ENCODE measurements at regions not wholly inside any gene's neighbourhood (a gene's known extent, or its start where the extent isn't known, plus 50 kb on each side); places are given as distances from the start of the nearest gene placed in this dataset.
A peak's percentile ranks its signal among the peaks of the same experiment; 100 is the strongest.
"Not testable (repeated sequence)": the region's sequence is repeated elsewhere in the genome, so short reads cannot be mapped to it uniquely, and the experiment has no call there.

DNA sequence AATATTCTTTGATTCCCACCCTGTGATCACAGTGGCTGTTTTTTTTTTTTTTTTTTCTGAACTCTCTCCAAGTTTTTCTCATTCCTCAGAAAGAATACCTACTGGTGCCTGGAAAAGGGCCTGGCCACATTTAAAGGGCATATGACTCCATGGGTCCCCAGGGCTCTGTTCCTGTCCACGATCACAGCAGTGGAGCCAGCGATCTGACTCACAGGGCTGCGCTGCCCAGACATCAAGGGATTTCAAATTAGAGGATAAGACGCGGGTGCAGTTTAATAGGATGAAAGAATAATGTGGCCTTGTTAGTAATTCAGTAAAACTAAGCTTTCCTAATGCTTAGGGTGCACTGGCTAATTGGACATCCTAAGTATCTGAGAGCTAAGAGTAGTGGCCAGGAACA lies 175.1 kb upstream of the MSX2 start:
- no peak for DNase-seq (ENCODE audit: low read depth in 2 of 2)

DNA sequence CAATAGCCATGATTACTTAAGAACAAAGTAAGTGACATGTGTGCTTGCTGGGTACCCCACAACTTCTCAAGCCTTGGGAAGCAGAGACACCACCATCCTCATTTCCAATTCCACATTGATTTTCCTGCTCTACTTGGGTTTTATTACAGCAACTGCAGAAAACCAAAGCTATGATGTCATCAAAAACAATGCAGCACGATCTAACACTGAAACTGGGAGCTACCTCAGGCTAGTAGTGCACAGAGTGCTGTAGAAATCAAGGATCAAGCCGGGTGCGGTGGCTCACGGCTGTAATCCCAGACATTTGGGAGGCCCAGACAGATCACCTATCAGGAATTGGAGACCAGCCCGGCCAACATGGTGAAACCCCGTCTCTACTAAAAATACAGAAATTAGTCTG lies 174.4 kb upstream of the MSX2 start:
- DNase-seq (ENCODE audit: low read depth in 2 of 2), result no peak

DNA sequence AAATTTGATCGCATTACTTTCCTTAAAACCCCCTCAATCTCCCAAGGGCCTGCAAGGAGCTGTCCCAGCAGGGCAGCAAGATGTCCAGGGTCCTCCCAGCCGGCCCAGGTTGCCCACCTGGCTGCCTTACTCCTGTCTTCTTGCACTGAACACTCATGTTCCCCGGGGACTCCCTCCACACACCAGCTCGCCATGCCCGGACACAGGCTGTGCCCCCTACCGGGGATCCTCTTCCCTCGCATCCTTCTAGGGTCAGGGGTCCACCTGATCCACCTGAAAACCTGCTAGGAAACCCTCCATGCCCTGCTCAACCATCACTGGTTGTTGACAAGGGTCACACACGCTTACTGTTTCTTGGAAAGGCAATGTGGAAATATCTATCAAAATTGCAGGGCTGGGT lies 172.0 kb upstream of the MSX2 start:
- DNase-seq (ENCODE audit: low read depth in 2 of 2), result no peak

DNA sequence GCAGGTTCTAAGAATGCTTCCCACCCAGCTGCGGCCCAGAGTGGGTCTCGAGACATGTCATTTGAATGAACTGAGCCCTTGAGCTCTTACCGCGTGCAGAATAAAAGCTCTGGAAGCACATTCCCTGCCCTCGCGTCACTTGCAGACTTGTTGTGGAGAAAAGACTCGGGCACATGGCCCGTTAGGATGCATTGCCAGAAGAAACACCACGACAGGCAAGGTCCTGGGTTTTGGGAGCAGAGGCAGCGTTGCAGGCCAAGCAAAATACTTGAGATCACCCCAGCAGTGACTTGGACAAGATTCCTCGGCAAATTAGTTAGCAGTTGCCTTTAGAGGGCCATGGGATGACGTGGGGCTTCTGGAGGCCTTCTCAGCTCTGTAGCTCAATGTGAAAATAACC lies 170.8 kb upstream of the MSX2 start:
- DNase-seq (ENCODE audit: low read depth in 2 of 2), result no peak

DNA sequence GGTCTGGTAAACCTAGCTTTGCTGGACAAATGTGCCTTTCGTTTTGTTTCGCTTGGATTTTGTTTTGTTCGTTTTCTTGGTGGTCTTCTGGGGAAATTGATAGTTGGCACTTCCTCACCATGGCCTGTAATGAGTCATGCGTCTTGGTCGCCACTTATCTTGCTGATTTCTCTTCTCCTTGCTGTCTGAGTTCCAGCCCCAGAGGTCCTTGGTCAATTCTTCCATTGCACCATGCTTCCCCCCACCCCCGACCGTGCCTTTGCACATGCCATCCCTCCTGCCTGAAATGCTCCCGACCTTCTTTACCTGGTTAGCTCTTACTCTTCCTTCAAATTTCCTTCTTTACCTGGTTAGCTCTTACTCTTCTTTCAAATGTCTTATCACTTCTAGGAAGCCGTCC lies 168.7 kb upstream of the MSX2 start:
- no peak for DNase-seq (ENCODE audit: low read depth in 2 of 2)

DNA sequence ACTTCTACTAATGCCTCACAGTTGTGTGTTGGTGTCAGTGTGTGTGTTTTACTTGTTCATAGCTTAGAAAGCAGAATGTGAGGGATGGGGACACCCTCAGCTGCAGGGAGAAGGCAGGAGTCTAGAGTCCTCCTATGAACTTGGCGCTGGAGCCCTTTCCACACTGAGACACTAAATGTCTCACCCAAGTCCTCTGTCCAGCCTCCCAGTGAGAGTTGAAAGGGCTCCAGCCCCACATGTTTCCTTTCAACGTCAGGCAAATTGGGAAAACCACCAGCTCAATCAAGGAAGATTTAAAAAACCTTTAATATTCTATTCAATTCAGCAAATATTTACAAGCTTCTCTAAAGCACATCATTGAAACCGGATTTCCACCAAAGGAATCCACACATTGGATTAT lies 167.6 kb upstream of the MSX2 start:
- DNase-seq (ENCODE audit: low read depth in 2 of 2), result no peak

DNA sequence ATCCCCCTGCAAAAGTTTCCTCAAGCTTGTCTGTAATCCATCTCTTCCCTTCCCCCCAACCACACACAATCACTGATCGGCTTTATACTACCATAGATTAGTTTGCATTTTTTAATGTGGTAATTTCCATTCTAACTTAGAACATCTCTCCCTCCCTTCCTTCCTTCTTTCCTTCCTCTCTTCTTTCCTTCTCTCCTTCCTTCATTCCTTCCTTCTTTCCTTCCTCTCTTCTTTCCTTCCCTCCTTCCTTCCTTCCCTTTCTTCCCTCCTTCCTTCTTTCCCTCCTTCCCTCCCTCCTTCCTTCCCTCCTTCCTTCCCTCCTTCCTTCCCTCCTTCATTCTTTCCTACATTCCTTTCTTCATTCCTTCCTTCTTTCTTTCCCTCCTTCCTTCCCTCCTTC lies 166.2 kb upstream of the MSX2 start:
- DNase-seq (ENCODE audit: low read depth in 2 of 2), result no peak

DNA sequence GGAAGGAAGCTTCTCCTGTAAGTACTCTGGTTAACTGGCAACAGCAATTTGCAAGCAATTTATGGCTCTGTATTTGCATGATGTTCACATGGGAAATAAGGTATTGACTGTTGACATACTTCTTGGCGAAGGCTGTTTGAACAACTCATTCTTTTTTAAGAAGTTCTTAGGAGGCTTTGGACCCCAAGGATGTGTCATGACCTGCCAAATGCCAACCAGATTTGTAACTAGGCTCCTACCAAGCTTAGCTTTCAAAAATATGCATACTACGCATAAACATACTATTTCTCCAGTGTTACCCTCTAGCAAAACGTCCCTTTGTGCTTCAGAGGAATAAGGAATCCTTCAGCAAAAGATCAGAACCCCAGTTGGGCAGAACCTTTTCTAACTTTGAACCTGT lies 165.2 kb upstream of the MSX2 start:
- no peak for DNase-seq (ENCODE audit: low read depth in 2 of 2)

DNA sequence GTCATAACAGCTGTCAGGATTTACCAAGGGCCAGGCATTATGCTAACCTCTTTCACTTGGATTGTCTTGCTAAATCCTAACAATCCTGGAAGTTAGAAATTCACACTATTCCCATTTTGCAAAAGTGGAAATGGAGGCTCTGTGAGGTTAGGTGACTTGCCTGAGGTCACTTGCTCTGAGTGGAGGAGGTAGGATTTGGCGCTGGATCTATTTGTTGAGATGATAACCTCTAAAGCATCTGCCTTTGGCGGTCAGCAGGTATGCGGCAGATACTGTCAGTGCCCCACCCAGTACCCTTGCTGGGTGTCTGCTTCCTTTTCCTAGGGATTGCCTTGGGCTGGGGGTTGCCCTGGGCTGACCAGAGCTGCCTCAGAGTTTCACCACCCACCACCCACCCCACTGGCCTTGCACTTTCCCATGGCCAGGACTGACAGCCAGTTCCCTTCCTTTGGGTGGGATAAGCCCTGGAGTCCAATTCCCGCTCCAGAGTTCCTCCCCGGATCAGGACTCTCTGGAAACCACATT lies 164.8 kb upstream of the MSX2 start:
- no peak for DNase-seq (ENCODE audit: low read depth in 2 of 2)

DNA sequence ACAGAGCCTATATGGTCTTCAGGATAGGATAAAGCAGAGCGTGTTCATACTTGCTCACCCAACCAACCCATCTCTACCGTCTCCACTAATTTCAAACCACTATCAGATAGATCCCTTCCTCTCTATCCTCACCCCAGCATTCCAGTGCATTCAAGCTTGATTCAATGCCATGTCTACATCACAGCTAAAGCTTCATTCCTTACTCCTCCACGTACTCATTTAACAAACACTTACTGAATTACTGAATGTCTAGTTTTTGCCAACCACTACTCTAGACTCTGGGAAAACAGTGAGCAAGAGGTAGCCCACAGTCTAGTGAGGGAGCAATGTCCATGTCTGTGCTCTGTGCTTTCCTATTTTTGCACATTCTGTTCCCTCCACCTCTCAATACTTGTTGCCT lies 163.5 kb upstream of the MSX2 start:
- DNase-seq (ENCODE audit: low read depth in 2 of 2), result no peak

DNA sequence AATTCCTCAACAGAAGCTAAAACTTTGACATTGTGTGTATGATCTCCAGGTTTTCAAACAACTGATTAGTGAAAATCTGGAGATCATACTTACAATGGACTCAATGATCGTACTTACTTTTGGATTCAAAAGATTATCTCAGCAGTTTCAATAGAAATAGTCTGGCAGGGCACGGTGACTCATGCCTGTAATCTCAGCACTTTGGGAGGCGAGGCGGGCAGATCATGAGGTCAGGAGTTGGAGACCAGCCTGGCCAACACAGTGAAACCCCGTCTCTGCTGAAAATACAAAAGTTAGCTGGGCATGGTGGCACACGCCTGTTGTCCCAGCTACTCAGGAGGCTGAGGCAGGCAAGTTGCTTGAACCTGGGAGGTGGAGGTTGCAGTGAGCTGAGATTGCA lies 161.3 kb upstream of the MSX2 start:
- DNase-seq (ENCODE audit: low read depth in 2 of 2), result not testable (repeated sequence)

DNA sequence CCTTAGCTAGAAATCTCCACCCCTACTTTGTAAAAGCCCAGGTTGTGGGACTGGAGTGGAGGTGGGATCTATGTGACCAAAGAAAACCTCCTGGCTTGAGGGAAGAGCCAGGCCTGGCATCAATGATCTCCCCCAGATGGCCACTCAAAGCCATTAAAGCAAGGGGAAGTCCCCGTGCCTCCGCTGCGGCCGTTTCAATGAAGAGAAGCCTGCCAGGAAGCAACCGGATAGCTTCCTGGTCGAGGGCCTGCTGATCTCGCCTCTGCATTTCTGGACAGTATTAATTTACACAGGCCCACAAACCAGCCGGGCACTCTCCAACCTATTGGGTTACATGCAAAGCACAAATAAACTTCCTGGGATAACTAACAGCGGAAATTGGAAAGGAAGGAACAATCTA lies 160.5 kb upstream of the MSX2 start:
- DNase-seq (ENCODE audit: low read depth in 2 of 2), result no peak

DNA sequence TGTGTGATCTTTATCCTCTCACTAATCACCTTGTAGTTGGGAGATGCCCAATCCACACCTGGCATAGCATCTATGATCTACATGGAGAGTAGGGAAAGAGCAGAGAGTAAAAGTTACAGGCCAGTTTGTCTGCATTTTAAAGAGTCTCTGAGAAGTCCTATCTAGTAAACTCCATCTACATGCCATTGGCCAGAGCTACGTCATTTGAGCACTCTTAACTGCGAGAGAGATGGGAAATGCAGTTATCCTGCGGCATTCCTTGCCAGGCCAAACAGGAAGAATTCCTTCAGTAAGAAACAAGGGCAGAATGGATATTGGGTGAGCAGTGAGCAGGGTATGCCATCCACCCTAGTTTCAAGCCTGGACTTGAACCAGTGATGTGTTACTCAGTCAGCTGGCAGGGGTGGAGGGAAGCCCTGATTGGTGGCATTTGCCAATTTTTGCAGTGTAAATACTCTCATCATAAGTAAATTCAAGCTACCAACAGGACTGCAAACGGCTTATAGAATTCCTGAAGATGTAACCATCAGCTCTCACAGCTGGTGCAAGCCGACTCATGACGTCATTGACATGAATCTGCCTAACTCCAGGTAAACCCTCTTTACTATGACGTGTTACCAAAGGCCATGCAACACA lies 156.8 kb upstream of the MSX2 start:
- DNase-seq (ENCODE audit: low read depth in 2 of 2), result no peak

DNA sequence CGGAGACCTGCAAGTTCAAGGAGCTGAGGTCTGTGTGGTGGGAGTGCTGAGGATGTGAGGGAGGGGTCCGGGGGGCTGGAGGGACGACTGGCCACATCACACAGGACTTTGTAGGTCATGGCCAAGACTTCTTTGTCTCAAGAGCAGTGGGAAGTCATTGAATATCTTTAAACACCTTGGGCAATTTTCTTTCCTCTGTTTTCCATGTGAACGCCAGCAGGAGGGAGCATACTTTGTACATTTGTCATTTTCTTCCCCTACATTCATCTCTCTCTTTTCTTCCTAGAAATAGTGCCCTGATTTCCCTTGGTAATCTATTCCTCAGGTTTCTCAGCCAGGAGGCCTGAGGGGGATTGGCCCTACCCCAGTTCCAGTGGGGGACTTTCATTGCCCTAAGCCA lies 153.7 kb upstream of the MSX2 start:
- DNase-seq (ENCODE audit: low read depth in 2 of 2), result no peak

DNA sequence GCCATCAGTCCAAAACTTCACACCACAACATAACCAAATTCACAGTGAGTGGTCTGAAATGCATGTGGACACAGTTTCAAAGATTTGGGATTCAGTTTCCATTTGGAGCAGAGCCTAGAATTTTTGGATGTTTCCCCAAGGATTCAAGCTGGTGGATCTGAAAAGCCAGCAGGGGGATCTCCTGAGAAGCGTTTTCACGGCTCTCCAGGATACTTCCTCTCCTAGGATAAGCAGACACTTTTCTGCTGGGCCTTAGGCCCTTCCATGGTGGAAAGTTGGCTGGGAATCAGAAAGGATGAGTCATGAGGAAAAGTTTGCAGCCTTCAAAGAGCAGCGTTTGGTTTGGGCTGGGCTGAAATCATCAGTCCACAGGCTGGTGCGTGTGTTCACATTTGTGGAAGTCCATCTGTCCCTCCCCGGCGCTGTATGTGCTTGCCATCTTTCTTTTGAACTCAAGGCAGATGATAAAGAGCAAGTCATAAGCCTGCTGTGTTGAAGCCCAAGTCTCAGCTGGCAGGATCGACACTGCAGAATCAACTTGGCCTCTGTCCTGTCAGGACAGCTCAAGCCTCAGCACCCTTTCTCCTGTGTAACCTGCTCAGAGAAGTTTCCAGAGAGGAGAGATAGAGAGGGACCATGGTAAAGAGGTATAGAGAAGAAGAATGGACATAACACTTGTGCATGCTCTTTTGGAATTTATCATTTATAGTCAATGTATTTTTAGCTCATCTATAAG lies 152.6 kb upstream of the MSX2 start:
- DNase-seq (ENCODE audit: low read depth in 2 of 2), result peak; percentile 12 to 20

DNA sequence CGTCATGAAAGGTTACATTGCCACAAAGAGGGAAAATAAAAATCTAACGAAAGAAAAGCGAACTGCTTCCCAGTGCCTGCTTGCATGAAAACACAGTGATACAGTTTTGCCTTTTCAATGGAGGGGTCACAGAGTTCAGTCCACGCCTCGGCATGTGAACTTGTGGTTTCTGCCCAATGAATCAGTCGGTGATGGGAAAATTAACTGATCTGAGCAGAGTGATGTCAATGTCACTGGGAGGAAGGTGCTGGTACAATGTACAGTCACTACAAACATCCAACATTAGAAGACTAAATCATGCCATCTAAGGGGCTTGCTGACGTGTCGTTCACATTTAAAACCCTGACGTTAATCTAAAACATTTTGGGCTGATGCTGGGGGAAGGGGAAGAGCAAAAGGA lies 151.8 kb upstream of the MSX2 start:
- DNase-seq (ENCODE audit: low read depth in 2 of 2), result no peak

DNA sequence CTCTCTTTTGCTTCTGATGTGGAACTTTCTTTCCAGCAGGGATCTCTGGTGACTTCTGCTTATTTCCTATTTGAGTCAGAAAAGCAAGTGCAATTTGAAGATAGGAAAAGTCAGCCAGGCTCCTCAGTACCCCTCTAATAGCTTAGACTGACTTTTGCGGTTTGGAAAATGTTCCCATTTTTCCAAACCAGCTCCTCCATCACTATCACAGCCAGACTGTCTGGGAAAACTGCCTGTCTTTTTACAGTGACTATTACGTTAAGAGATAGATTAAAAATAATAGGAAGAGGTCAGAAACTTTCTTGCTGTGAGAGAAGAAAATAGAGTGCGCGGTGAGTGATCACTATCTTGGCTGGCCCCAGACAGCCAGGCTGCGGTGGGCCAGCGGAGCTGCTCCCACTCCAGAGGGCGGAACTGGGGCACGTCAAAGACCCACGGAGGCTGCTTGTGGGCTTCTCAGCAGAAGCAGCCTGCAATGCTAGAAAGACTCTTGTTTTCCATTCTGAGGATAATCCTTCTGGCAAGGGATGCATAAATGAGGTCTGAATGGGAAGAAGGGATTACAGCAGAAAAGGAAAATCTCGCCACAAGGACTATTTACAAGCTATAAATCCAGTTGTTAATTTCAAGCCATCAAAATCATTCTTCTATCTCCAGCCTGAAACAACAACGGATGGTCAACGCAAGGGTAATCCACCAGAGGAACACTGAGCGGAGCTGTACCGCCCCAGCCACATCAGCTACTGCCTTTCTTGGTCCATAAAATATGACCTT lies 151.0 kb upstream of the MSX2 start:
- DNase-seq (ENCODE audit: low read depth in 2 of 2), result no peak

DNA sequence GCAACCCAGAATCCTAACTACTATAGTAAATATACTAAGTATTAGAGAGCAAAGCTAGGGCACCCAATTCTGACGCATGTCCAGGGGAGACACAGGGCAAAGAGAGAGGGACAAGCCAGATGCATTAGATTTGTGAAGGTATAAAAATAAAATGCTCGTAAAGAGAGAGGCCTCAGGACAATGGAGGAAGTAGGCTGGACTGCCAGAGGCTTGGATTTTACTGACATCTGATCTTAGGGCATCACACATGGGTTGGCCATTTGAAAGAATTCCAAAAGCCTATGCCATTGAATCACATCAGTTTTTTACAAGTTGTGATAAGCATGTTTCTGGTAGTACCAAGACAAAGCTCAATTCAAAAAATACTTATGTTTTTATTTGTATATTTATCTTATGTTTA lies 149.3 kb upstream of the MSX2 start:
- no peak for DNase-seq (ENCODE audit: low read depth in 2 of 2)

DNA sequence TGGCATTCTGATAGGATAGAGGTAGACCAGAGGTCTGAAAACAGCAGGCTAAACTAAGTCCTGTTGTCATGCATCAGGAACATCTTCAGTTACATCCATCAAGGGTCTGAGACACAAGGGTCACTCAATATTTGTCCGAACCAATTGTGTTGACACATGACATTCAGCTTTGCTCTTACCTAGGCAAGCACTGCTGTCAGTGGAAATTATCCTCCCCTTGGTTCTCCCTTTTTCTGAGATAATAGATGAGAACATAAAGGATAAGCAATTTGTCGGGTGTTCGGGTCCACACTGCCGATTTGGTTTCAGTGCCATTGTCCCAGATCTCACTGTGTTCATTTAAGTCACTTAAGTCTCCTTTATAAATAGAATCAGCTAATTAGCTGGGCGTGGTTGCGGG lies 148.3 kb upstream of the MSX2 start:
- DNase-seq (ENCODE audit: low read depth in 2 of 2), result no peak

DNA sequence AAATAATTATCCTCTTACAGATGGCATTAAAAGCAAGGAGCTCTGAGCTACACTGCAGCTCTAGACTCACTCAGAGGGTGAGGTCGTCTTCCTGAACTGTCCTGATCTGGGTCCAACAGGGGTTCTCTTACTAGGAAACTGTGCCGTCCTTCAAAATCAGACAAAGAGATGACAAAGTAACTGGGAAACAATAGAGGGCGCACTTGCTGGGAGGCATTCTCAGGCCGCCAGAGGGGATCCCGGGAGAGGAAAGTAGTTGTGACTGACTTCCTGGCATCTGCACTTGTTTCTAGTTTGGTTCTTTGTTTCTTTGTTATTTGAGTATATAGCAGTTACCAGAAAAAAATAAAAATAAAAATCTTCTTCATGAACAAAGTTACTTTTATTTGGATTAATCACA lies 142.9 kb upstream of the MSX2 start:
- DNase-seq (ENCODE audit: low read depth in 2 of 2), result no peak

DNA sequence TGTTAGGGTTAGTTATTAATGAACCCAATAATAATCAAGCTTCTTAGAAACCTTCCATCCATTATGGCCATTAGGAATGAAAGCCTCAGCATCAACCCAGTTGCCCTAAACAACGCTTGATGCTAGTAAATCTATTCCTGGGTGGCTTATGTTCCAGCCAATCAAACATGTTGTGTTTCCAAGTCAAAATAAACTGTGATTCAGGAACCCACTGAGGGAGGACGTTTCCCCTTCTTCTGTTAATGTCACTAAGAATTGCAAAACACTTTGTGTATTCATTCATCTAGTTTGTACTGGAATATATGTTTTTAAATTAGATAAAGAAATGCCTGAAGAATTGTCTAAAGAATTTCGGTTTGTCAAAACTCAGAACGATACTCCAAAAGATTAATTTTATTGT lies 142.5 kb upstream of the MSX2 start:
- no peak for DNase-seq (ENCODE audit: low read depth in 2 of 2)

DNA sequence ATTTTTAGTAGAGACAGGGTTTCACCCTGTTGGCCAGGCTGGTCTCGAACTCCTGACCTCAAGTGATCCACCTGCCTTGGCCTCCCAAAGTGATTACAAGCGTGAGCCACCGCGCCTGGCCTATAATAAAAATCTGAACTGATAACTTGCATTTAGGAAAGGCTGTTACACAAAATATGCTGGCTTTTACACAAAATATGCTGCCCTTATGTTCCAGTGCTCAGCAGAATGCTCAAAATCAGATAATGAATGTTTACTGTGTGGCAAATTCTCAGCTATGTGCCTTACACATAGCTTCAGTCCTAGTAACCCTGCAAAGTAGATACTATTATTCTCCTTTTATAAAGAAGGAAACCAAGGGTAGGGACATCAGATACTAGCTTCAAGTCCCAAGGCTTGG lies 141.3 kb upstream of the MSX2 start:
- no peak for DNase-seq (ENCODE audit: low read depth in 2 of 2)

DNA sequence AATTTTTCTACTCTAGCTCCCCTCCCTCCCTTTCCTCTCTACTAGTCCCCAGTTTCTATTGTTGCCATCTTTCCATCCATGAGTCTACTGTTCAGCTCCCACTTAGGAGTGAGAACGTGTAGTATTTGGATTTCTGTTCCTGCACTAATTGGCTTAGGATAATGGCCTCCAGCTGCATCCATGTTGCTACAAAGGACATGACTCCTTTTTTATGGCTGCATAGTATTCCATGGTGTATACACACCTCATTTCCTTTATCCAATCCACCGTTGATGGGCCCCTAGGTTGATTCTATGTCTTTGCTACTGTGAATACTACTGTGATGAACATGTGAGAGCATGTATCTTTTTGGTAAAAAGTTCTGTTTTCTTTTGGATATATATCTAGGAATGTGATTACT lies 138.9 kb upstream of the MSX2 start:
- DNase-seq (ENCODE audit: low read depth in 2 of 2), result no peak
